Mesothelial cell of epicardium (in vitro differentiated cells): ENCODE measurements at regions not wholly inside any gene's neighbourhood (a gene's known extent, or its start where the extent isn't known, plus 50 kb on each side); places are given as distances from the start of the nearest gene placed in this dataset.
A peak's percentile ranks its signal among the peaks of the same experiment; 100 is the strongest.

ENCODE experiments used
- DNase-seq, 2 experiments: peaks; one replicate each; pipeline ENCODE4 v3.0.0; 2021; ENCODE audit warnings: low spot score in 2 of 2; ENCODE audit not compliant: unreplicated experiment in 2 of 2
- H3K27ac Mint-ChIP-seq: 2 replicates; pipeline ENCODE4 v1.8.0; 2021; ENCODE audit warnings: mixed read lengths
- H3K27me3 Mint-ChIP-seq: 2 replicates; pipeline ENCODE4 v1.8.0; 2021; ENCODE audit warnings: low read depth, mixed read lengths
- H3K36me3 Mint-ChIP-seq: 2 replicates; pipeline ENCODE4 v1.8.0; 2021; ENCODE audit warnings: mixed read lengths
- H3K4me1 Mint-ChIP-seq: 2 replicates; pipeline ENCODE4 v1.8.0; 2021; ENCODE audit warnings: mixed read lengths
- H3K4me3 Mint-ChIP-seq: 2 replicates; pipeline ENCODE4 v1.8.0; 2021; ENCODE audit warnings: mild to moderate bottlenecking, moderate library complexity, mixed read lengths
- H3K9me3 Mint-ChIP-seq: 2 replicates; pipeline ENCODE4 v1.8.0; 2021; ENCODE audit warnings: mixed read lengths
- CTCF ChIP-seq: fragments of 200-600 bp; sonication (generic); IDR thresholded peaks from one replicate; pipeline ENCODE4 v1.5.0; 2021; ENCODE audit warnings: antibody characterized with exemption; ENCODE audit not compliant: unreplicated experiment

GRCh38 chr12:63423839-63424238 is 244.5 kb downstream of the DPY19L2 start:
- Mint-ChIP-seq H3K9me3 (peaks cover 24% of the 10 kb centered on the region), H3K4me1 (no peaks in the 10 kb centered on the region), H3K4me3 (no peak overlapping the region), H3K27ac (no peak overlapping the region), H3K27me3 (no peaks in the 10 kb centered on the region), H3K36me3 (no peaks in the 10 kb centered on the region)
- TF ChIP-seq CTCF: no peak
- no peak for DNase-seq

DNA sequence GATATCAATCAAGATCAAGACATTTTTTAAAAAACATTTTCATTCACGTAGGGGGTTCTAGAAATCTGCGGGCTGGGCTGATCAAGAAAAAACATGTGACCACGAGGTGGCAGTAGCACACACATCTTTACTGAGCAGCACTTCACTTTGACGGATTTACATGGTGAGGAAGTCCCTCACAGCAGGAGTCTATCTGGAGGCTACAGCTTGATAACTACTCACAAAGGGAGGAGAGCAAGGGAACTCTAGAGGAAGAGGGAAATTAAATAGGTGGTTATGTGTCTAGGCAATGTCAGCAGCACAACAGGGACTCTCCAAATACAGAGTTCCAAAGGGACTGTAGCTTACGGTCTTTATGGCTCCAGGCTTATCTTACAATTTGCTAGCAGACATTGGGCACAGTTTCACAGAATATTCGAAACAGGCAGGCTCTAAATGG is 248.1 kb downstream of the DPY19L2 start:
- Mint-ChIP-seq H3K4me3 (no peak overlapping the region), H3K9me3 (peaks cover 34% of the 10 kb centered on the region), H3K4me1 (no peaks in the 10 kb centered on the region), H3K36me3 (no peaks in the 10 kb centered on the region), H3K27me3 (peaks cover 1% of the 10 kb centered on the region), H3K27ac (no peak overlapping the region)
- DNase-seq: no peak
- TF ChIP-seq CTCF: peak; percentile 25

DNA sequence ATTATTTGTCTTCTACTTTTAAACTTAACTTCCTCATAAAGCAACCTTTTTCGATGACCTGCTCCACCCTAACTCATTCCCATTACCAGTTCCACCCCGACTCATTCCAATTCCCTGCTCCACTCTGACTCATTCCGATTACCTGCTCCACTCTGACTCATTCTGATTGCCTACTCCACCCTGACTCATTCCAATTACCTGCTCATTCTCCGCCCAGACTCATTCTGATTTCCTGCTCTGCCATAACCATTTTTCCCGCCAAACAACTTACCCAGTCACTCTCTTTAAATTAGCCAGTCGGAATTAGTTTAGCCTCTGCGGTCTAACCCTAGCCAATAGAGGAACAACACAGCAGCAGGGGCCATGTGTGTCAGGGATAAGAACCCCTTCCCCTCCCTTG is 249.1 kb downstream of the DPY19L2 start:
- Mint-ChIP-seq H3K9me3 (peaks cover 42% of the 10 kb centered on the region), H3K27me3 (peaks cover 1% of the 10 kb centered on the region), H3K27ac (no peak overlapping the region), H3K36me3 (no peaks in the 10 kb centered on the region), H3K4me3 (no peak overlapping the region), H3K4me1 (no peaks in the 10 kb centered on the region)
- TF ChIP-seq CTCF: no peak
- no peak for DNase-seq

GRCh38 chr12:63416788-63417187 is 251.5 kb downstream of the DPY19L2 start:
- Mint-ChIP-seq H3K4me1 (no peaks in the 10 kb centered on the region), H3K27ac (no peak overlapping the region), H3K27me3 (peaks cover 1% of the 10 kb centered on the region), H3K4me3 (no peak overlapping the region), H3K9me3 (peaks cover 44% of the 10 kb centered on the region), H3K36me3 (no peaks in the 10 kb centered on the region)
- TF ChIP-seq CTCF: no peak
- no peak for DNase-seq

- TF ChIP-seq CTCF: no peak
- DNase-seq: no peak
- Mint-ChIP-seq H3K36me3 (no peaks in the 10 kb centered on the region), H3K4me3 (no peak overlapping the region), H3K27ac (no peak overlapping the region), H3K27me3 (peaks cover 1% of the 10 kb centered on the region), H3K4me1 (no peaks in the 10 kb centered on the region), H3K9me3 (peaks cover 32% of the 10 kb centered on the region)
Measured at GRCh38 chr12:63415357-63415756, 252.9 kb downstream of the DPY19L2 start.

DNA sequence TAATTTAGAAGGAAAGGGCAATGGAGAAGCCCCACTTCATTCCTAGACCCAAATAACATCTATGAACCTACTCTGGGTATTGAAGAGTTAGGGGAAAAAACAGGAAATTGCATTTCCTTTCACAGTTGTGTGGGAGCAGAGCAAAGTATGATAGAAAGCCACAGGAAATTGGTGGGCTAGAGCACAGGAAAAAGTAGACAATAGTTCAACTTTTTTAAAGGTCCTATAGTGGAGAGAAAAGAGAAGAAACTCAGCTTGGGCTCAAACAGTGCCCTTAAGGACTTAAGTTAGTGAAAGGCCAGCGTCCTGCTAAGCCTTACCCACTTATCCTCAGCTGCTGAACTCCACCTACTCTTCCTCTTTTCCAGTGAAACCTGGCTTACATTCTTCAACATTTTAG is 258.1 kb downstream of the DPY19L2 start:
- no peak overlapping the region for H3K4me3 Mint-ChIP-seq
- peaks cover 6% of the 10 kb centered on the region for H3K4me1 Mint-ChIP-seq
- no peak overlapping the region for H3K27ac Mint-ChIP-seq
- no peak for DNase-seq
- no peaks in the 10 kb centered on the region for H3K36me3 Mint-ChIP-seq
- H3K9me3 Mint-ChIP-seq: peaks cover 28% of the 10 kb centered on the region
- H3K27me3 Mint-ChIP-seq: peaks cover 1% of the 10 kb centered on the region
- TF ChIP-seq CTCF: no peak
